Neural cell (in vitro differentiated cells): ENCODE measurements at regions not wholly inside any gene's neighbourhood (a gene's known extent, or its start where the extent isn't known, plus 50 kb on each side); places are given as distances from the start of the nearest gene placed in this dataset.
A peak's percentile ranks its signal among the peaks of the same experiment; 100 is the strongest.

Experiments used
- H2AFZ ChIP-seq: fragments of 200-600, 300-800 bp; sonication (generic), shearing (Covaris generic); 2 replicates; pipeline ENCODE4 v1.6.0; 2014; ENCODE audit warnings: low read depth, mild to moderate bottlenecking, antibody characterized with exemption, low read length, moderate library complexity
- H3F3A ChIP-seq: fragments of 200-600 bp; shearing (Covaris generic); 2 replicates; pipeline ENCODE4 v1.6.1; 2016; ENCODE audit warnings: mild to moderate bottlenecking, moderate library complexity, mixed read lengths, antibody characterized with exemption, low read length; ENCODE audit not compliant: insufficient read depth, poor library complexity, severe bottlenecking
- H3K27ac ChIP-seq: fragments of 200-600, 300-800 bp; sonication (generic), shearing (Covaris generic); 2 replicates; pipeline ENCODE4 v1.5.1; 2014; ENCODE audit warnings: mild to moderate bottlenecking, low read length, moderate library complexity
- H3K27me3 ChIP-seq: fragments of 300-800, 200-600 bp; sonication (generic), shearing (Covaris generic); 2 replicates; pipeline ENCODE4 v1.6.0; 2014; ENCODE audit warnings: mild to moderate bottlenecking, low read depth, low read length, moderate library complexity; ENCODE audit not compliant: insufficient read depth
- H3K36me3 ChIP-seq: fragments of 300-800, 200-600 bp; sonication (generic), shearing (Covaris generic); 2 replicates; pipeline ENCODE4 v1.5.1; 2014; ENCODE audit warnings: mild to moderate bottlenecking, antibody characterized with exemption, low read length, moderate library complexity; ENCODE audit not compliant: insufficient read depth
- H3K4me2 ChIP-seq: fragments of 300-800, 200-600 bp; sonication (generic), shearing (Covaris generic); 2 replicates; pipeline ENCODE4 v1.6.0; 2014; ENCODE audit warnings: mild to moderate bottlenecking, low read length
- H3K4me3 ChIP-seq: fragments of 300-800, 200-600 bp; sonication (generic), shearing (Covaris generic); 2 replicates; pipeline ENCODE4 v1.5.1; 2014; ENCODE audit warnings: mild to moderate bottlenecking, low read length, moderate library complexity
- H3K79me2 ChIP-seq: fragments of 200-600 bp; shearing (Covaris generic); replicated peaks from 2 replicates; pipeline ENCODE4 v1.6.0; 2014; ENCODE audit warnings: mild to moderate bottlenecking, low read length, moderate library complexity; ENCODE audit not compliant: insufficient read depth
- H3K9ac ChIP-seq: fragments of 300-800, 200-600 bp; sonication (generic), shearing (Covaris generic); 2 replicates; pipeline ENCODE4 v1.6.1; 2016; ENCODE audit warnings: mild to moderate bottlenecking, low read length, mixed read lengths
- H3K9me2 ChIP-seq: fragments of 200-600 bp; shearing (Covaris generic); 2 replicates; pipeline ENCODE4 v1.6.1; 2016; ENCODE audit warnings: mild to moderate bottlenecking, low read length, mixed read lengths; ENCODE audit not compliant: insufficient read depth
- H3K9me3 ChIP-seq: fragments of 200-600, 300-800 bp; sonication (generic), shearing (Covaris generic); 2 replicates; pipeline ENCODE4 v1.6.1; 2016; ENCODE audit warnings: mild to moderate bottlenecking, mixed run types, low read length, moderate library complexity, mixed read lengths
- H4K20me1 ChIP-seq: fragments of 200-600 bp; shearing (Covaris generic); 2 replicates; pipeline ENCODE4 v1.6.1; 2016; ENCODE audit warnings: mild to moderate bottlenecking, mixed run types; ENCODE audit not compliant: insufficient read depth
- CTCF ChIP-seq: fragments of 450-650 bp; IDR thresholded peaks from 2 replicates; pipeline ENCODE4 v1.5.1; 2014; ENCODE audit warnings: antibody characterized with exemption, mild to moderate bottlenecking, moderate library complexity; ENCODE audit not compliant: poor library complexity, severe bottlenecking
- EP300 ChIP-seq: fragments of 450-650 bp; conservative IDR thresholded peaks from 2 replicates; pipeline ENCODE4 v1.6.1; 2014; ENCODE audit warnings: antibody characterized with exemption, mild to moderate bottlenecking, moderate library complexity; ENCODE audit not compliant: poor library complexity, severe bottlenecking
- EZH2 ChIP-seq: fragments of 200-600, 300-800 bp; shearing (Covaris generic), sonication (generic); IDR thresholded peaks from 2 replicates; pipeline ENCODE4 v1.6.1; 2014; ENCODE audit warnings: antibody characterized with exemption, low read length, borderline replicate concordance, mild to moderate bottlenecking; ENCODE audit not compliant: insufficient read depth, poor library complexity, severe bottlenecking
- MXI1 ChIP-seq: fragments of 450-650 bp; conservative IDR thresholded peaks from 2 replicates; pipeline ENCODE4 v1.6.1; 2014; ENCODE audit warnings: antibody characterized with exemption, mild to moderate bottlenecking; ENCODE audit not compliant: poor library complexity, severe bottlenecking
- POLR2AphosphoS5 ChIP-seq: IDR thresholded peaks from 2 replicates; pipeline ENCODE4 v1.6.1; 2012
- RAD21 ChIP-seq: fragments of 450-650 bp; conservative IDR thresholded peaks from 2 replicates; pipeline ENCODE4 v1.6.1; 2014; ENCODE audit warnings: antibody characterized with exemption, mild to moderate bottlenecking, moderate library complexity
- REST ChIP-seq: IDR thresholded peaks from 2 replicates; pipeline ENCODE4 v1.6.1; 2012; ENCODE audit warnings: borderline replicate concordance
- SMC3 ChIP-seq: fragments of 450-650 bp; conservative IDR thresholded peaks from 2 replicates; pipeline ENCODE4 v1.6.1; 2014; ENCODE audit warnings: antibody characterized with exemption, mild to moderate bottlenecking, moderate library complexity; ENCODE audit not compliant: poor library complexity
- TAF1 ChIP-seq: IDR thresholded peaks from 2 replicates; pipeline ENCODE4 v1.6.1; 2012; ENCODE audit warnings: low read depth

DNA sequence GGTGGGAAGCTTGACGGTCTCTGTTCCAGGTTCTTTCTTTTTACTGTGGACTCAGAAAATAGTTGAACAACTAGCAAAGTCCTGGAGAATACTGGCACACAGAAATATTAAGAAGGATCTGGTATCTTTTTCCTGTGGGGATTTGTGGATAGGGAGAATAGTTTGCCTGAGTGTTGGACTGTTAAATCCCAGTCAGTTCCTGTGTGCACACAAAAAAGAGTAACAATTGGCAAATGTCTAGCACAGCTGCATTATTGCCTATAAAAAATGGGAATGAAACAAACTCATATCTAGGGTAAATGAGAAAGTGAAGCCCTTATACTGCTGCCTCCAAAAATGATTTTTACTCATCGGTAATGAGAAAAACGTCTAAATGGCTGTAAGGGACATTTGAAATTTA lies 828.2 kb downstream of the JRKL start:
- Histone ChIP-seq H3K9ac (no peak overlapping the region), H4K20me1 (no peaks in the 10 kb centered on the region), H3K4me2 (no peak overlapping the region), H3K4me3 (no peak overlapping the region), H3K9me3 (no peaks in the 10 kb centered on the region), H3K27me3 (no peaks in the 10 kb centered on the region), H3K79me2 (no peaks in the 10 kb centered on the region), H2AFZ (no peak overlapping the region), H3K27ac (no peak overlapping the region), H3K36me3 (no peaks in the 10 kb centered on the region), H3K9me2 (no peaks in the 10 kb centered on the region), H3F3A (no peaks in the 10 kb centered on the region)
- TF ChIP-seq MXI1 (no peak), TAF1 (no peak), EZH2 (no peak), SMC3 (no peak), RAD21 (no peak), REST (no peak), POLR2AphosphoS5 (no peak), CTCF (no peak), EP300 (no peak)

GRCh38 chr11:97223647-97224046 lies 833.8 kb downstream of the JRKL start:
- Histone ChIP-seq H3K79me2 (no peaks in the 10 kb centered on the region), H3K27ac (peak overlapping the region; percentile 47), H3K27me3 (no peaks in the 10 kb centered on the region), H2AFZ (no peak overlapping the region), H3K9me2 (no peaks in the 10 kb centered on the region), H3K9me3 (no peaks in the 10 kb centered on the region), H3K36me3 (no peaks in the 10 kb centered on the region), H3K4me3 (peak overlapping the region; percentile 23), H4K20me1 (no peaks in the 10 kb centered on the region), H3K4me2 (peak overlapping the region; percentile 36), H3F3A (peaks cover 3% of the 10 kb centered on the region), H3K9ac (no peak overlapping the region)
- TF ChIP-seq RAD21, result no peak
- TF ChIP-seq EP300, result no peak
- TF ChIP-seq CTCF, result no peak
- TF ChIP-seq POLR2AphosphoS5, result no peak
- TF ChIP-seq MXI1, result no peak
- no peak for TF ChIP-seq SMC3
- no peak for TF ChIP-seq EZH2
- no peak for TF ChIP-seq TAF1
- TF ChIP-seq REST, result no peak
